GM18861 (cell line): ENCODE measurements at regions not wholly inside any gene's neighbourhood (a gene's known extent, or its start where the extent isn't known, plus 50 kb on each side); places are given as distances from the start of the nearest gene placed in this dataset.

ENCODE experiments used
- ATAC-seq: cut with Tn5 transposase; IDR thresholded peaks from one replicate; pipeline ENCODE4 v1.9.1; 2021; ENCODE audit not compliant: unreplicated experiment

- no peak for ATAC-seq
Measured at GRCh38 chr14:53683229-53683628, 273.4 kb downstream of the BMP4 start.

GRCh38 chr14:53672526-53672925 lies 284.1 kb downstream of the BMP4 start:
- no peak for ATAC-seq

GRCh38 chr14:53670701-53671100 lies 285.9 kb downstream of the BMP4 start:
- no peak for ATAC-seq

DNA sequence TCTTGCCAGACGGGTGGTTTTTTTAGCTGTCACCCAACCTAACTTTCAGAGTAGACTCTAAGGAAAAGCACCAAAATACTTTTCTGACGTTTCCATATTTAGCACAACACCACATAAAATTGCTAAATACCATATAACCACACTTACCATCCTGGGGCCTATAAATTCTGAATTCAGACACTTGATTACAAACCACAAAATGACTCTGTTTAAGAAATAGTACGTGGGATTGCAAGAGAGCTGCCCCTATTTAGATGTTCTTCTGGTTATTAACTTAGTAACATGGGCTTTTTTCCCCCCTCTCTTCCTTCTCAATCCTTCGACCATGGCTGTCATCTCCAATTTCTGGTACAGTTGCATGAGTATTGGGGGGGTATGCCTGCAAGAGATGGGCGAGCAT lies 287.7 kb downstream of the BMP4 start:
- ATAC-seq: no peak

- ATAC-seq: no peak
Measured at GRCh38 chr14:53663709-53664108, 292.9 kb downstream of the BMP4 start.

DNA sequence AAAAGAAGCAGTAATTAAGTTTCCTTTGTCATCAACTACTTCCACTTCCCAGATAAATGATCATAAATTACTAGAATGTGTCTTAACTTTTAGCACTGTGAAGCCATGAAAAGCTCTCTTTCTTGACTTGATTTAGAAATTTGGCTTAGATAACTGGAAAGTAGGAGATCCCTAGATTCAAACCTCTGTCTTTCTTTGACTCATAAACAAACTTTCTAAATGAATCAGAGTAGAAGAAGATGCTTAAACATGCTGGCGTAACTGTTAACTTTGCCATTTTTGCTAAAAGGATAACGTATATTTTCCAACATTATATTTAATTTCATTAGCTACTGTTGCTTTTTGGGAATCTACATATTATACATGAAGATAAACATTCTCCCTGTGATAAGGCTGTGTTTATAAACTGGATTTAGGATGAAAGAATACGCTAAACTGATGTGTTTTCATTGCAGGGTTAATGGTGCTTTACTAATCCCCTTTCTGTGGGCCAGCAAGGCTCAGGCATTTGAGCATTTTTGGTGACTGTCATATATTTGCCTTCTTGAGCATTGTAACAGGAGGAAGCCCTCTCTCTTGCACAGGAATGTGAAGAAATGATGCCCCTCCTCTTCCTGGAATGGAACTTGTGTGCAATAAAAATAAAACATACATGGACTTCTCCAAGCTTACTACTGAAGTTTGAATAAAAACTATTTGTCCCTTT lies 301.4 kb downstream of the BMP4 start:
- ATAC-seq: no peak

- no peak for ATAC-seq
Measured at GRCh38 chr14:53652068-53652467, 304.6 kb downstream of the BMP4 start.

- no peak for ATAC-seq
Measured at GRCh38 chr14:53651096-53651740, 305.4 kb downstream of the BMP4 start.

DNA sequence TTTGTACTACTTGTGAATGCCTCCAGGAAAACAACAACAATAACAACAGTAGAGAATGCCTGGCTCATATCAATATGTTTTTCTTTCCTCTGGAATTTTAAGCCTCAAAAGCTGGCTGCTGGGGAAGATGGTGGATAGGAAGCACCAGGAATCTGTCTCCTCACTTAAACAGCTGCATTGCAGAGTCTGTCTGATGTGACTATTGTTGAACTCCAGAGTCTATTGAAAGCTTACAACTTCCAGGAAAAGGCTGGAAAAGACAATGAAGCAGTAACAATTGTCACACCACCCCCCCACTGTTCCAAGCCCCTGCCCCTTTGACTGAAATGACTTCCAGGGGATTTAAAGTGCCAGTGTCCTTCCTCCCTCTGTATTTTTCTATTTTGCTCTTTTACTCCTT lies 309.7 kb downstream of the BMP4 start:
- no peak for ATAC-seq

DNA sequence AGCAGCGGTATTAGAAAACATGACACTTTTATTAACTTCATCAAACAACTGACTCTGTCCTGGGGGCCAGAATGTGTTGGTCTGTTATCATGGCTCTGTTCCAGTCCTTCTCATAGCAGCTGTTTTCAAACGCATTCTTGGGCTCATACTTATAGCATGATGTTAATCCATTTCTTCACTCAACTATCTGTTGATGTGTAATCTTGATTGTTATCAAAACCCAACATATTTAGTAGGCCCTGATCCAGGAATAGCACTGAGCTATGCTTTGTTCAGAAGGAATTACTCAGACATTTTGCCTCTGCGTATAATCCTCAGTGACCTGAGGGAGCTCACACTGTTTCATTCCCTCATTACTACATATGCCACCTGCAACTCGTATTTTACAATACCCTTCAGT lies 315.9 kb downstream of the BMP4 start:
- no peak for ATAC-seq

DNA sequence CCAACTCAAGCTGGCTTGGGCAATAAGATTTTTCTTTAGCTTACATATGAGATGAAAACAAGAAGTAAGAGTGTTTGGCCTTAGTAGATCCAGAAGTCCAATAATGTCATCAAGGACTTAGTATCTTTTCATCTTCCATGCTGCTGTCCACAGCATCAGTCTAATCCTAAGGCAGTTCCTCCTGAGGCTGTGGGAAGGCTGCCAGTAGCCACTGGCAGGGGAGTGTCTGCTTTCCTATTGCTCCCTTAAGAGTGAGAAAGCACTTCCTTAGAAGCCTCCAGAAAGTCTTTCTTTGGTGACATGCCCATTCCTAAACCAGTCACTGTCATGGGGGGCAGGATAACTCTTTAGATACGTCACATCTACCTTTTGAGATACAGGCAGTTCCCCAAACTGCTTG lies 317.7 kb downstream of the BMP4 start:
- no peak for ATAC-seq

DNA sequence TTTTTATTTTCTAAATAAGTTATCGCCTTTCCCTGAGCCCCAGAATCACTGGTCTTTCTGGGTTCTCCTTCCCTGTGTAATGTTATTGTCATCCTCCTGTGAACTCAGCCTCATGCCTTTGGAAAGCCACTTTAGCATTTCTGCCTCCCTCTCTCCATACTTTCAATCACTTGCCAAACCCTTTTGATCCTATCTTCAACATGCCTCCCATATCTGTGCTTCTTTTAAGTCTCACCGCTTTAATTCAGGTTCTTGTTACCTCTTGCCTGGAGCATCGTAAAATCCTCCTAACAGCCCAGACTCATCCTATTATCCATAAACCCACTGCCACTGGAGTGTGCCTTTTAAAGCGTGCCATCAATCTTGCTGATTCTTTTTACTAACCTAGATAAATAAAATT lies 321.8 kb downstream of the BMP4 start:
- no peak for ATAC-seq

- ATAC-seq: no peak
Measured at GRCh38 chr14:53630336-53630735, 326.3 kb downstream of the BMP4 start.

GRCh38 chr14:53628732-53629430 lies 327.7 kb downstream of the BMP4 start:
- ATAC-seq: no peak

DNA sequence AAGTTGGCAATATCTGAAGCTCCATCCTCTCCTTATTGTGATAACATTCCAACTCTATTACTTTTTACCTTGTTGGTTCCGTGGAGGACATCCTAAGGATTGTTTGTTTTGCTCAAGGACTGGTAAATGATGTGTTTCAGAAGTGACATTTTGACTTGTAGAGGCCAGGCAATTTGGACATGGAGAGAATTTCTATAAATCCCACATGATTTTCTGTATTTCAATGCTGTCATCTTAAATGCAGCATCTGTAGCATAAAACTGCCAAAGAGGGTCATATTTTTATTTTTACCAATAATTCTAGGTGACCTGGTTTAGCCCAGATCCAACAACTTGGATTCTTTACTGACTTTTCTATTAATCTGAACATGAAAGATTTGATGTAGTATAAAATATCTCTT lies 328.4 kb downstream of the BMP4 start:
- no peak for ATAC-seq

- ATAC-seq: no peak
Measured at GRCh38 chr14:53626761-53627160, 329.9 kb downstream of the BMP4 start.

DNA sequence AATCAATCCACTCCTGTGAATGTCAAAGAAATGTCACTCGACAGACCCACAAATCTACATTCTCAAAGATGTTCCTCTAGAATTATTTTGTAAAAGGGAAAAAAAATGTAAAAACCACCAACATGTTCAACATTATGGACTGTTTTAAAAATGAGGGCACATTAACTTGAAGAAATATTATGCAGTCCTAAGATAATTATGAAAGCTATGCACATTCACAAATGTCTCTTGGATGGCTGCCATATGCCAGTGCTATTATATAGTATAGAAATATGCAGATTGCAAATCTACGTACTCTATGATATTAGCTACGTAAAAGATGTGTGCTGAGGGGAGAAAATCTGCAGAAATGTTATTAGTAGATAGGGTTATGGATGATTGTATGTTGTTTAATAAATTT lies 334.2 kb downstream of the BMP4 start:
- no peak for ATAC-seq

- ATAC-seq: no peak
Measured at GRCh38 chr14:53621921-53622320, 334.7 kb downstream of the BMP4 start.

- ATAC-seq: peak; percentile 39
Measured at GRCh38 chr14:53621433-53621832, 335.2 kb downstream of the BMP4 start.

DNA sequence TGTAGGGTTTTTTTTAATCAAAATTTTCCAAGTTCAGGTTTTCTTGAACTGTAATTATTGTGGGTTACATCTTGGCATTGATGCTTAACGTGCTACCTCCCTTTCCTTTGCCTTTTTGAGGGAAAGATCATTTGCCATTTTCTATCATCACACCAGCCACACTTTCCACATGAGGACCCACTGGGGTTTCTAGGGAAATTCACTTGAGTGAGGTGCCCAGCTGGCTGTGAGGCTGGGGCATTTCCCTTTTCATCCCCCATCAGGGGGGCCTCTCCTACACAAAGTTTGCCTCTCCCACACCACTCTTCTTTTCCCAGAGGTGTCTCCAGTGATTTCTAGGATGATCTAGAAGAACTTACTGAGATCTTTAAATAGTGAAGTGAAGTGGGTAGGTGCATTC lies 335.7 kb downstream of the BMP4 start:
- ATAC-seq: peak; percentile 19

- ATAC-seq: no peak
Measured at GRCh38 chr14:53620317-53620716, 336.3 kb downstream of the BMP4 start.

DNA sequence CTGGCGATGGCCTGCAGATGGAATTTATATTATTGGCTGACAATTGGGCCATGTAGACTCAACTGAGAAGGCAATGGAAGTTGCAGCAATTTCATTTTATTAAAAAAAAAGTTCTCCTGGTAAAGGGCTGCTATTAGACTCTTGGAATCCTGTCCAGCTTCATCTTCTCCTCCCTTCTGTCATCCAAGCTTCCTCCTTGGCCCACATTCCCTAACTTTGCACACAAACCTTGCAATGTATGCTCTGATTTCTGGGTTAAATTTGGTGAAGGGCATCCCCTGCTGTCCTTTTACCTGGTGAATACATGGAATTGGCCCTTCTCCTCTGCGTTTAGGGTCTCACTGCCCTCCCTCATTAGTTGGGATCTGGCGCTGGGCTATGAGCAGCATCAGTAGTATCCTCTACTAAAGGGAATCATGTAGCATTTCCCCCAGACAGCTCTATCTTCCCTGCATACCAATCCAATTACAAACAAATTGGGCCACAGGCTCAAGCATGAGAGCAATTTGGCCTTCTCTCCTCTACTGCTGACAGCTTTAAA lies 336.9 kb downstream of the BMP4 start:
- no peak for ATAC-seq
